Small intestine (tissue), 7 donors: ENCODE measurements at regions not wholly inside any gene's neighbourhood (a gene's known extent, or its start where the extent isn't known, plus 50 kb on each side); places are given as distances from the start of the nearest gene placed in this dataset.

Source experiments
- DNase-seq, 2 donors: peaks; one replicate each; pipeline versions ENCODE4 v3.0.0 to v3.0.0-alpha.2; 2013
- FAIRE-seq: peaks from 2 replicates; lab custom pipeline; 2012; peaks lifted over from hg19 to GRCh38; lab: Jason Lieb, UNC
- H3K27ac ChIP-seq, 3 donors: one replicate each; pipeline ENCODE4 v1.5.1; 2013; ENCODE audit warnings: low read length in 2 of 3, mild to moderate bottlenecking in 2 of 3, control low read depth in 1 of 3, inconsistent platforms in 1 of 3, low read depth in 1 of 3, moderate library complexity in 1 of 3
- H3K27me3 ChIP-seq, 3 donors: one replicate each; pipeline ENCODE4 v1.6.1; 2013; ENCODE audit warnings: low read length in 3 of 3, inconsistent platforms in 1 of 3; ENCODE audit not compliant: control insufficient read depth in 3 of 3, insufficient read depth in 3 of 3
- H3K36me3 ChIP-seq, 3 donors: one replicate each; pipeline ENCODE4 v1.6.1; 2013; ENCODE audit warnings: low read length in 3 of 3, inconsistent platforms in 1 of 3, low read depth in 1 of 3, mild to moderate bottlenecking in 1 of 3, moderate library complexity in 1 of 3; ENCODE audit not compliant: control insufficient read depth in 3 of 3, insufficient read depth in 2 of 3
- H3K4me1 ChIP-seq, 3 donors: one replicate each; pipeline ENCODE4 v1.6.1; 2013; ENCODE audit warnings: low read length in 2 of 3, inconsistent platforms in 1 of 3, low read depth in 1 of 3, mild to moderate bottlenecking in 1 of 3, moderate library complexity in 1 of 3; ENCODE audit not compliant: control insufficient read depth in 3 of 3, insufficient read depth in 2 of 3
- H3K4me3 ChIP-seq, 3 donors: one replicate each; pipeline ENCODE4 v1.5.1; 2013; ENCODE audit warnings: low read length in 3 of 3, control low read depth in 1 of 3, inconsistent platforms in 1 of 3, low read depth in 1 of 3, mild to moderate bottlenecking in 1 of 3, moderate library complexity in 1 of 3
- H3K9me3 ChIP-seq, 2 donors: one replicate each; pipeline ENCODE4 v1.6.1; 2013; ENCODE audit warnings: low read depth in 1 of 2, low read length in 1 of 2; ENCODE audit not compliant: control insufficient read depth in 2 of 2, insufficient read depth in 1 of 2
- WGBS, 3 donors: extraction: QIAGEN DNeasy Blood & Tissue Kit; methylation state at CpG; one replicate each; pipeline ENCODE4 v1.1.7; 2013; 5-methylcytosine and 5-hydroxymethylcytosine counted together
- donor health status: healthy with polysubstance abuse.
- donor health status: control.
- donor health status: control.
- donor health status: Bipolar disorder and iron deficiency.
- donor health status: healthy.

- H3K27ac ChIP-seq: no peak overlapping the region
- DNase-seq (no peak), FAIRE-seq (no peak)
- 50 to 81% (median 54%) methylated on average over 1 of the region's 1 CpG for WGBS, 3 donors
- no peak overlapping the region for H3K4me3 ChIP-seq
- no peaks in the 10 kb centered on the region for H3K36me3 ChIP-seq
- no peaks in the 10 kb centered on the region for H3K27me3 ChIP-seq
- H3K4me1 ChIP-seq: no peaks in the 10 kb centered on the region
- H3K9me3 ChIP-seq: no peaks in the 10 kb centered on the region
Measured at GRCh38 chr14:81936902-81937301, 403.2 kb upstream of the SEL1L start.

GRCh38 chr14:81938341-81938740 is 404.7 kb upstream of the SEL1L start:
- 63 to 96% (median 83%) methylated on average over 3 of the region's 3 CpGs for WGBS, 3 donors

GRCh38 chr14:81940651-81941050 is 407.0 kb upstream of the SEL1L start:
- FAIRE-seq (no peak), DNase-seq (no peak)
- no peak overlapping the region for H3K27ac ChIP-seq
- H3K9me3 ChIP-seq: no peaks in the 10 kb centered on the region
- H3K4me3 ChIP-seq: no peak overlapping the region
- WGBS, 3 donors: 52 to 62% (median 60%) methylated on average over 1 of the region's 1 CpG
- H3K4me1 ChIP-seq: no peaks in the 10 kb centered on the region
- H3K27me3 ChIP-seq: no peaks in the 10 kb centered on the region
- H3K36me3 ChIP-seq: no peaks in the 10 kb centered on the region

More at GRCh38 chr14:81938341-81938740, 404.7 kb upstream of the SEL1L start:
- Histone ChIP-seq H3K4me1 (no peaks in the 10 kb centered on the region), H3K36me3 (no peaks in the 10 kb centered on the region), H3K4me3 (no peak overlapping the region), H3K27ac (no peak overlapping the region), H3K27me3 (no peaks in the 10 kb centered on the region), H3K9me3 (no peaks in the 10 kb centered on the region)
- FAIRE-seq: no peak
- DNase-seq: no peak

GRCh38 chr14:81942071-81942470 is 408.4 kb upstream of the SEL1L start:
- no peaks in the 10 kb centered on the region for H3K27me3 ChIP-seq
- DNase-seq (no peak), FAIRE-seq (no peak)
- no peaks in the 10 kb centered on the region for H3K36me3 ChIP-seq
- no peaks in the 10 kb centered on the region for H3K9me3 ChIP-seq
- no peak overlapping the region for H3K4me3 ChIP-seq
- no peak overlapping the region for H3K27ac ChIP-seq
- H3K4me1 ChIP-seq: peaks cover 0 to 4% (median 0%) of the 10 kb centered on the region in 3 donors

- Histone ChIP-seq H3K4me1 (peaks cover 0 to 13% (median 0%) of the 10 kb centered on the region in 3 donors), H3K36me3 (no peaks in the 10 kb centered on the region), H3K4me3 (no peak overlapping the region), H3K9me3 (no peaks in the 10 kb centered on the region), H3K27ac (peak overlapping the region in 1 of 3 donors; percentile 26), H3K27me3 (no peaks in the 10 kb centered on the region)
- WGBS, 3 donors: 69 to 79% (median 74%) methylated on average over 3 of the region's 3 CpGs
- FAIRE-seq: no peak
- peak in 1 of 2 donors; percentile 16 for DNase-seq
Measured at GRCh38 chr14:81946375-81946774, 412.7 kb upstream of the SEL1L start.

- H3K4me1 ChIP-seq: peaks cover 0 to 13% (median 0%) of the 10 kb centered on the region in 3 donors
- H3K27ac ChIP-seq: peak overlapping the region in 1 of 3 donors; percentile 26
- FAIRE-seq: no peak
- no peaks in the 10 kb centered on the region for H3K27me3 ChIP-seq
- DNase-seq: peak; percentile 15 to 40
- H3K36me3 ChIP-seq: no peaks in the 10 kb centered on the region
- H3K4me3 ChIP-seq: no peak overlapping the region
- H3K9me3 ChIP-seq: no peaks in the 10 kb centered on the region
- WGBS, 3 donors: 55 to 70% (median 57%) methylated on average over 8 of the region's 8 CpGs
Measured at GRCh38 chr14:81946834-81947798, 413.5 kb upstream of the SEL1L start.

- Histone ChIP-seq H3K27me3 (no peaks in the 10 kb centered on the region), H3K36me3 (no peaks in the 10 kb centered on the region), H3K4me1 (peaks cover 0 to 5% (median 0%) of the 10 kb centered on the region in 3 donors), H3K27ac (no peak overlapping the region), H3K4me3 (no peak overlapping the region), H3K9me3 (peaks cover 0 to 4% of the 10 kb centered on the region in 2 donors)
- WGBS, 3 donors: 63 to 86% (median 76%) methylated on average over 2 of the region's 2 CpGs
- DNase-seq: no peak
- FAIRE-seq: no peak
Measured at GRCh38 chr14:81952917-81953316, 419.3 kb upstream of the SEL1L start.

GRCh38 chr14:81953419-81953818 is 419.8 kb upstream of the SEL1L start:
- Histone ChIP-seq H3K4me3 (no peak overlapping the region), H3K36me3 (no peaks in the 10 kb centered on the region), H3K27ac (no peak overlapping the region), H3K9me3 (peaks cover 0 to 4% of the 10 kb centered on the region in 2 donors), H3K27me3 (no peaks in the 10 kb centered on the region), H3K4me1 (peaks cover 0 to 5% (median 0%) of the 10 kb centered on the region in 3 donors)
- no peak for FAIRE-seq
- WGBS, 3 donors: 67 to 70% (median 68%) methylated on average over 3 of the region's 3 CpGs
- no peak for DNase-seq
